Thyroid gland (tissue), 4 donors: ENCODE measurements at regions not wholly inside any gene's neighbourhood (a gene's known extent, or its start where the extent isn't known, plus 50 kb on each side); places are given as distances from the start of the nearest gene placed in this dataset.

Experiments
- POLR2A ChIP-seq, 2 donors: fragments of 450-650 bp; IDR thresholded peaks; one replicate each; pipeline ENCODE4 v1.6.1; 2017; ENCODE audit warnings: antibody characterized with exemption in 2 of 2, mild to moderate bottlenecking in 2 of 2, moderate library complexity in 1 of 2
- TF ChIP-seq, protein P1 (sequence below), 6 experiments: fragments of 200-600 bp in 3 of 6; fragments of 450-650 bp in 3 of 6; sonication (generic) in 3 of 6; IDR thresholded peaks; one replicate each; pipeline ENCODE4 v1.5.1; 2016 to 2019; ENCODE audit warnings: antibody characterized with exemption in 6 of 6, mild to moderate bottlenecking in 2 of 6, inconsistent platforms in 1 of 6, moderate library complexity in 1 of 6

GRCh38 chr4:123204737-123205136, 191.9 kb upstream of the SPRY1 start:
- TF ChIP-seq, protein P1, sequence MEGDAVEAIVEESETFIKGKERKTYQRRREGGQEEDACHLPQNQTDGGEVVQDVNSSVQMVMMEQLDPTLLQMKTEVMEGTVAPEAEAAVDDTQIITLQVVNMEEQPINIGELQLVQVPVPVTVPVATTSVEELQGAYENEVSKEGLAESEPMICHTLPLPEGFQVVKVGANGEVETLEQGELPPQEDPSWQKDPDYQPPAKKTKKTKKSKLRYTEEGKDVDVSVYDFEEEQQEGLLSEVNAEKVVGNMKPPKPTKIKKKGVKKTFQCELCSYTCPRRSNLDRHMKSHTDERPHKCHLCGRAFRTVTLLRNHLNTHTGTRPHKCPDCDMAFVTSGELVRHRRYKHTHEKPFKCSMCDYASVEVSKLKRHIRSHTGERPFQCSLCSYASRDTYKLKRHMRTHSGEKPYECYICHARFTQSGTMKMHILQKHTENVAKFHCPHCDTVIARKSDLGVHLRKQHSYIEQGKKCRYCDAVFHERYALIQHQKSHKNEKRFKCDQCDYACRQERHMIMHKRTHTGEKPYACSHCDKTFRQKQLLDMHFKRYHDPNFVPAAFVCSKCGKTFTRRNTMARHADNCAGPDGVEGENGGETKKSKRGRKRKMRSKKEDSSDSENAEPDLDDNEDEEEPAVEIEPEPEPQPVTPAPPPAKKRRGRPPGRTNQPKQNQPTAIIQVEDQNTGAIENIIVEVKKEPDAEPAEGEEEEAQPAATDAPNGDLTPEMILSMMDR (IDR thresholded peaks at IDR 0.05) = no peak
- no peak for TF ChIP-seq POLR2A (IDR thresholded peaks at IDR 0.05)
